ENCODE measurements at regions not wholly inside any gene's neighbourhood (a gene's known extent, or its start where the extent isn't known, plus 50 kb on each side); places are given as distances from the start of the nearest gene placed in this dataset.
A peak's percentile ranks its signal among the peaks of the same experiment; 100 is the strongest.

- H3K4me3 ChIP-seq = no peak overlapping the region
Measured at GRCh38 chr11:47917599-47918369, 62.6 kb upstream of the PTPRJ start.

GRCh38 chr11:47916361-47916841 lies 64.0 kb upstream of the PTPRJ start:
- H3K27ac ChIP-seq = peak overlapping the region; percentile 38 to 61
- H3K36me3 ChIP-seq = no peaks in the 10 kb centered on the region
- H3K4me1 ChIP-seq = peaks cover 0 to 29% of the 10 kb centered on the region in 2 donors
- H3K27me3 ChIP-seq = no peaks in the 10 kb centered on the region
- no peak overlapping the region for H3K4me3 ChIP-seq
- H3K9me3 ChIP-seq = no peaks in the 10 kb centered on the region
- peak; percentile 71 for DNase-seq (ENCODE audit: low spot score)
- TF ChIP-seq, protein P1, sequence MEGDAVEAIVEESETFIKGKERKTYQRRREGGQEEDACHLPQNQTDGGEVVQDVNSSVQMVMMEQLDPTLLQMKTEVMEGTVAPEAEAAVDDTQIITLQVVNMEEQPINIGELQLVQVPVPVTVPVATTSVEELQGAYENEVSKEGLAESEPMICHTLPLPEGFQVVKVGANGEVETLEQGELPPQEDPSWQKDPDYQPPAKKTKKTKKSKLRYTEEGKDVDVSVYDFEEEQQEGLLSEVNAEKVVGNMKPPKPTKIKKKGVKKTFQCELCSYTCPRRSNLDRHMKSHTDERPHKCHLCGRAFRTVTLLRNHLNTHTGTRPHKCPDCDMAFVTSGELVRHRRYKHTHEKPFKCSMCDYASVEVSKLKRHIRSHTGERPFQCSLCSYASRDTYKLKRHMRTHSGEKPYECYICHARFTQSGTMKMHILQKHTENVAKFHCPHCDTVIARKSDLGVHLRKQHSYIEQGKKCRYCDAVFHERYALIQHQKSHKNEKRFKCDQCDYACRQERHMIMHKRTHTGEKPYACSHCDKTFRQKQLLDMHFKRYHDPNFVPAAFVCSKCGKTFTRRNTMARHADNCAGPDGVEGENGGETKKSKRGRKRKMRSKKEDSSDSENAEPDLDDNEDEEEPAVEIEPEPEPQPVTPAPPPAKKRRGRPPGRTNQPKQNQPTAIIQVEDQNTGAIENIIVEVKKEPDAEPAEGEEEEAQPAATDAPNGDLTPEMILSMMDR (IDR thresholded peaks at IDR 0.05) = no peak

More at GRCh38 chr11:47917599-47918369, 62.6 kb upstream of the PTPRJ start:
- no peaks in the 10 kb centered on the region for H3K9me3 ChIP-seq
- DNase-seq (ENCODE audit: low spot score) = peak; percentile 97
- no peaks in the 10 kb centered on the region for H3K36me3 ChIP-seq
- peak overlapping the region; percentile 43 to 61 for H3K27ac ChIP-seq
- no peaks in the 10 kb centered on the region for H3K27me3 ChIP-seq
- TF ChIP-seq, protein P1 (IDR thresholded peaks at IDR 0.05) = no peak
- H3K4me1 ChIP-seq = peaks cover 0 to 29% of the 10 kb centered on the region in 2 donors

- Histone ChIP-seq H3K9me3 (no peaks in the 10 kb centered on the region), H3K27ac (peak overlapping the region in 1 of 2 donors; percentile 38), H3K36me3 (no peaks in the 10 kb centered on the region), H3K27me3 (no peaks in the 10 kb centered on the region), H3K4me1 (peaks cover 0 to 29% of the 10 kb centered on the region in 2 donors), H3K4me3 (no peak overlapping the region)
- TF ChIP-seq, protein P1 (IDR thresholded peaks at IDR 0.05) = no peak
- no peak for DNase-seq (ENCODE audit: low spot score)
Measured at GRCh38 chr11:47915783-47916182, 64.6 kb upstream of the PTPRJ start.

- TF ChIP-seq, protein P1 (IDR thresholded peaks at IDR 0.05) = no peak
- H3K9me3 ChIP-seq = no peaks in the 10 kb centered on the region
- DNase-seq (ENCODE audit: low spot score) = no peak
- H3K36me3 ChIP-seq = no peaks in the 10 kb centered on the region
- H3K4me3 ChIP-seq = no peak overlapping the region
- no peaks in the 10 kb centered on the region for H3K27me3 ChIP-seq
- no peak overlapping the region for H3K27ac ChIP-seq
- H3K4me1 ChIP-seq = peaks cover 0 to 29% of the 10 kb centered on the region in 2 donors
Measured at GRCh38 chr11:47915374-47915773, 65.0 kb upstream of the PTPRJ start.

GRCh38 chr11:47914743-47915142 lies 65.6 kb upstream of the PTPRJ start:
- Histone ChIP-seq H3K36me3 (no peaks in the 10 kb centered on the region), H3K27me3 (no peaks in the 10 kb centered on the region), H3K9me3 (no peaks in the 10 kb centered on the region), H3K27ac (no peak overlapping the region), H3K4me1 (peaks cover 0 to 29% of the 10 kb centered on the region in 2 donors), H3K4me3 (no peak overlapping the region)
- TF ChIP-seq, protein P1 (IDR thresholded peaks at IDR 0.05) = no peak
- DNase-seq (ENCODE audit: low spot score) = no peak
